CD4-positive, alpha-beta T cell treated with Interleukin-1 beta for 1 hour (primary cell): ENCODE measurements at regions not wholly inside any gene's neighbourhood (a gene's known extent, or its start where the extent isn't known, plus 50 kb on each side); places are given as distances from the start of the nearest gene placed in this dataset.
"Not testable (repeated sequence)": the region's sequence is repeated elsewhere in the genome, so short reads cannot be mapped to it uniquely, and the experiment has no call there.

Source experiments
- DNase-seq, 2 donors: peaks; one replicate each; pipeline ENCODE4 v3.0.0-alpha.2; 2020 to 2022

DNA sequence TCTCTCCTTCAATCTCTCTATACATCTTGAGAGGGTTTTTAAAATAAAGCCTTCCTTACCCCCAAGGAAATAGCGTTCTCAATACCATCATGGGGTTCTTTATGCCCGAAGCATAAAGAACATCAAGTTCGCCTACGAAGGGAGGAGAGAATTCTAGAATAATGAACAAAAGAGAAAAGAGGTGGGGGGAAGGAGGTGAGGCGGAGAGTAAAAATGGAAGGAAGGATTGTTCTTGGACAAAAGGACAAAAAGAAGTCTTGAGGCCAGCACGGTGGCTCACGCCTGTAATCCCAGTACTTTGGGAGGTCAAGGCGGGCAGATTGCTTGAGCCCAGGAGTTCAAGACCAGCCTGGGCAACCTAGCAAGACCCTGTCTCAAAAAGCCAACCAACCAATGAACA lies 319.8 kb upstream of the NCKAP5 start:
- no peak for DNase-seq

- DNase-seq = no peak
These were observed 320.5 kb upstream of the NCKAP5 start for GRCh38 chr2:133888621-133889219.

DNA sequence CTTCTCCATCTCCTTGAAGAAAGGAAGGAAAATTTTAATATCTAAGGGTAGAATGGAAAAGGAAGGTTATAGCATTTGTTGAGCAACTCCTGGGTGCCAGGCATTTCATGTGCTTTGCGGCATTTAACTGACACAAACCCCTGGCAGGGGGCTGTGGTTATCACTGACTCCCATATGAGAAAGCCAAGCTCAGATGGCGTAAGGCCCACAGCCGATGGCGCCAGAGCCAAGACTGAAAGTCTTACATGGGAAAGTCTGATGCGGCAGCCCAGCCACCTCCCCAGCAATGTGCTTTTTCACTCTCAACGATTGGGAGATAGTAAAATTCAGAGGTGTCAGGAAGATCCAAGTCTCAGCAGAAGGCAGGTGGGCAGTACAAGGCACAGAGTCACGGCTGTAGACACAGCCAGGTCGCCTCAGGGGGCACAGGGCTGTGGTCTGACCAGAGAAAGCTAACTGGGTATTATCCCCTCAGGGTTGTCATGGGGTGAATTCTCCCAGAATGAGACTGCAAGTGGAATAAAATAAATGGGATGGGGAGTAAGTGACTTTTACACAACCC lies 324.2 kb upstream of the NCKAP5 start:
- no peak for DNase-seq

DNA sequence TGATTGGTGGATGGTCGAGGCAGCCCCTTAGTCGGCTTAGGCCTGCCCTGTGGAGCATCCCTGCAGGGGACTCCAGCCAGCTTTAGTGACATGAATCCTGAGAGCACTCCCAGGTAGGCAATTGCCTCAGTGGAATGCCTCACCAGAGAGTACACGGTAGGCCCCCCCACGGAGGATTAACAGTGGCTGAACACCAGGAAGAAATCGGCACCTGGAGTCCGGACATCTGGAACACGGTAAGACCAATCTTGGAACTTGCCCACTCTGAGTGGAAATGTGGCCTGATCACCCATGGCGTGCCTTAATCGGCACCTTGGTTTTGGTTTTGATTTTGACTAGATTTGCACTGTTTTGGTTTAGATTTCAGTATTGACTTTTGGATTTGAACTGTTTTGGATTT lies 326.2 kb upstream of the NCKAP5 start:
- no peak for DNase-seq

- DNase-seq = not testable (repeated sequence)
These were observed 329.6 kb upstream of the NCKAP5 start for GRCh38 chr2:133897838-133898237.

- DNase-seq = no peak
These were observed 332.6 kb upstream of the NCKAP5 start for GRCh38 chr2:133900909-133901308.

DNA sequence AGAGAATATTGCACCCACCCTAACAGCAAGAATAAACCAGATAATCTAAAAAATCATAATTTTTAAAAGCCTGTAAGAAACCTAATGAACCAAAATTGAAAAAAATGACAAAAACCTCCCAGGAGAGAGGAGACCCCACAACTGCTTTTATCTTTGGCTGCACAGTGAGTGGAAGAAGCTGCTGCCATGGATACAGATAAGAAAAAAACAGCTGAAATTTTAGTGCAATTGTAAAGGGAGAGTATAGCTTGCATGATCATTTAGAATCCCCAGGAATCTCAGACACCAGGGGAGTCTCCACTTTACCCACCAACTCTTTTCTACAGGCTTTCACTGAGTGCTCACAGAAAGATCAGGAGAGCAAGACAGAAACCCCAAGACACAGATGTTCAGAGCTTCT lies 338.1 kb upstream of the NCKAP5 start:
- no peak for DNase-seq

- DNase-seq = no peak
These were observed 338.7 kb upstream of the NCKAP5 start for GRCh38 chr2:133906926-133907325.

DNA sequence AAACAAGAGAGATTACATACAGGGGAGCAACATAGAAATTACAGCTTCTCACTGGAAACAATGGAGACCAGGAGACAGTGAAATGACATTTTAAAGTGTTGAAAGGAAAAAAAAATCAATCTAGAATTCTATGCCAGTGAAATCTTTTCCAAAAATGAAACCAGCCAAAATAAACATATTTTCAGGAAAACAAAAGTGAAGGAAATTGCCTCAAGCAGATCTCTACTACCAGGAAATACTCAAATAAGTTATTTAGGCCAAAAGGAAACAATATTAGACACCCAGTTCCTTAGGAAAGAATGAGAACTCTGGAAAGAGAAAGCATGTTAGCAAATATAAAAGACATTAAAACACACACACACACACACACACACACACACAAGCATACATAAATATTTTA lies 339.9 kb upstream of the NCKAP5 start:
- no peak for DNase-seq

DNA sequence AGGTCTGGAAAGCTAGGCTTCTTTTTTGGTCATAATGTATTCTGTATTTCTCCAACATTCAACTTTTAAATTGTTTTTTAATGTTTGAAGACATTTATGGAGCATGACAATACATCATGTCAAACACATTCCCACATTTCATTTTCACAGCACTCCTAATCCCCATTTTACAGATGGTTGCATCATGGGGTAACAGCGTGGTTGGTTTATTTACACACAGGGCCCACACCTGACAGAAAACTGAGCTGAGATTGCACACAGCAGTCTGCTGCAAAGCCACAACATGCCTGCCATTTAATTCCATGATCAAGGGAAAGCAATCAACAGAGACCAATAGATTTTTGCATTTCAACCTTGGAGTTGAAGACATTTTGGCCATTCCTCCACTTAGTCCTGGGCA lies 335.7 kb upstream of the MGAT5 start:
- no peak for DNase-seq

DNA sequence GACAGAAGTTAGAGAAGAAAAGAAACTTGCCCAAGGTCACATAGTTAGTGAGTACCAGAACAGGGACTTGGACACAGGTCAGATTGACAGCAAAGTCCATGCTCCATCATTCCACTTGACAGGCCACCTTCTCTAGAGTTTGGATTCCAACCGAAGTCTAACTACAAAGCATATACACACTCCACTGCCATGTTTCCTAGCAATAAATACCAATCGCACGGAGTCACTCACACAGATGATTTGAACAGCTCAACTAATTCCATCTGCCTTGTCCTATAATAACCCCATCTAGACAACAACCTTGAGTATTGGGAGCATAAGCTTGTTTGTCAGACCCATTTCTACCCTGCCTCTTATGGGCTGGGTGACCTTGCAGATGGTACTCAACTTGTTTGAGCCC lies 334.6 kb upstream of the MGAT5 start:
- DNase-seq = no peak

- DNase-seq = no peak
These were observed 326.0 kb upstream of the MGAT5 start for GRCh38 chr2:133927894-133928293.

DNA sequence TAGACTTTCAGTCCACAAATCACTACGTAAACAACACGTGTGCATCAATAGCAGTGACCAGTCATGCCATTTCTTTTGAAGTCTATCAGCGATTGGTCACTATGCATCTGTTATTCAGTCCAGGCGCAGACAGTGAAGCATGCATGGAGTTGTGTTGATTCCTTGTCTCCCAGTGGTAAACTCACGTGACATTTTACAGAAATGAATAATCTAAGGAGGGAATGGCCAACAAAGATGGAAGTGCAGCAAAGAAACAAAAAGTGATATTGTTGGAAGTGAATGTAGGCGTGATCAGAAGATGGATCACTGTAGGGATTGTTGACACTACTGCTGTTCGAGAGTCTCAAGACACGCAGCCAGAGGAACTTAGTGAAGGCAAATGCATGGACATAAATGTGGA lies 317.8 kb upstream of the MGAT5 start:
- no peak for DNase-seq

- DNase-seq = no peak
These were observed 317.3 kb upstream of the MGAT5 start for GRCh38 chr2:133936601-133937000.

GRCh38 chr2:133937669-133938068 lies 316.2 kb upstream of the MGAT5 start:
- DNase-seq = no peak

- no peak for DNase-seq
These were observed 313.7 kb upstream of the MGAT5 start for GRCh38 chr2:133940134-133940533.

DNA sequence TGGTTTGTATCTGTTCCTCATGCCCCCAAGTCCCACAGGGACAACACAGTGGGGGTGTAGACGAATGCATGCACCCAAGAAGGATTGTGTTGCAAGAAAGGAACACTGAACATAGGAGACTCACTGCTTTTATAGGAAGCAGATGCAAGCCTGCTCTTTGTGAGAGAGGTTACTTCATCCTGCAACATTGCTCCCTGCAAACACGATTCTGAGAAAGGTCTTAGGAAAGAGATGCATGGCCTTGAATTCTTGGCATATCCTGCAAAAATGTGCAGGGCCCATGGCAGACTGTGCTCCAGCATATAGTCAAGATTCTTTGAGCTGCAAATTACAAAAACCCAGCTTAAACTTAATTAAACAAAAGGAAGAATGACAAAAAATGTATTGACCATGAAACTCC lies 312.2 kb upstream of the MGAT5 start:
- no peak for DNase-seq

- no peak for DNase-seq
These were observed 311.5 kb upstream of the MGAT5 start for GRCh38 chr2:133942398-133942797.

- DNase-seq = no peak
These were observed 310.8 kb upstream of the MGAT5 start for GRCh38 chr2:133943108-133943507.

DNA sequence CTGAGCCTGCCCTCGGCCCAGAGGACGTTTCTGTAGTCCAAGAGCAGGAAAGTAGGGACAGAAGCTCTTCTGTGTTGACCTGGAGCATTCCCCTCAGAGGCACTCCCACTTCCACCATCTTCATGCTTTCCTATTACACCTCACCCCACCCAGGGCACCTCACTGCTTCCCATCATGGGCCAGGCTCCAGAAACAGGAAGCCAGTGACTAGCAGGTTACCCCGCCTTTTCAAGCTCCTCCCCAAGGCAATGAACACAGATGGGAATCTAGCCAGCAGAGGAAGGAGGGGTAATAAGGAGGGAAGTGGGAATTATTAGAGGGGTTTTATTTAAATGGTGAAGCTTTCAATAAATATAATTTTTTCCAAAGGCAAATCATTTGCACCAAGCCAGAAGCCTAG lies 308.8 kb upstream of the MGAT5 start:
- DNase-seq = no peak

- DNase-seq = no peak
These were observed 306.8 kb upstream of the MGAT5 start for GRCh38 chr2:133947057-133947456.

- DNase-seq = no peak
These were observed 305.1 kb upstream of the MGAT5 start for GRCh38 chr2:133948610-133949290.

DNA sequence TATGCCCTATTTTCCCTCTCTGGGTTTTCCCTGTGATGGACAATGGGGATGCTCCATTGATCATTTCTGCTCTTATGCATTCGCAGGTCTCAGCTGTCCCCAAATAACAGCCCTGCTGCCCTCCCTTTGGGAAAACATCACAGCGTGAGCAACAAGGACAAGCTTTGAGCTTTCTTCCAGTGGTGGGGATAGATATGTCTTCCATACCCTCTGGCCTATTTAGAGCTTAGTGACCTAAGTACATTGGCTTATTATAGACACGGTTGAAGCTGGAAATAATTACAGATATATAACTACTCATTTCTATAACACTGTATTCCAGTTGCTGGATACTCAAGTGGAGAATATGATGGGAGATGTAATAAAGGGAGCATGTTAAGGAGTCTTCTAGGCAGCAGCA lies 304.3 kb upstream of the MGAT5 start:
- no peak for DNase-seq

- DNase-seq = no peak
These were observed 302.7 kb upstream of the MGAT5 start for GRCh38 chr2:133951209-133951608.

GRCh38 chr2:133952420-133952819 lies 301.5 kb upstream of the MGAT5 start:
- no peak for DNase-seq
